Activated CD4-positive, alpha-beta T cell treated with anti-CD3 and anti-CD28 coated beads for 48 hours (primary cell): ENCODE measurements at regions not wholly inside any gene's neighbourhood (a gene's known extent, or its start where the extent isn't known, plus 50 kb on each side); places are given as distances from the start of the nearest gene placed in this dataset.

Experiments
- DNase-seq: peaks from one replicate; pipeline ENCODE4 v3.0.0-alpha.2; 2020

GRCh38 chr20:40809361-40809760, 120.3 kb upstream of the MAFB start:
- no peak for DNase-seq

- DNase-seq, result no peak
Measured at GRCh38 chr20:40810332-40811000, 121.4 kb upstream of the MAFB start.

DNA sequence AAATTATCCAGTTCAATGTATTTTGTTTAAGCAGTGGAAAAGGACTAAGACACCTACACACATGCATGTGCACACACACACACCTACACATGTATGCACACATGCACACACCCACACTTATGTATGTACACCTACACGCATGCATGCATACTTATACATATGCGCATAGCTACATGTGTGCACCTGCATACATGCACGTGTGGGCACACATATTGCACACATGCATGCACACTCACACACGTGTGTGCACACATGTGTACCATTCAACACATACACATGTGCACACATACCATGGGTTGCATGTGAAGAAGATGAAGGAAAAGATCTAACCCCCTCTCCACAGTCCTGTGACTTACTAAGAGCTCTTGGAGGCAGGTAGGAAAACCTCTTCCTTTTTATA, 122.0 kb upstream of the MAFB start:
- DNase-seq, result no peak

- no peak for DNase-seq
Measured at GRCh38 chr20:40811660-40812414, 122.8 kb upstream of the MAFB start.

- no peak for DNase-seq
Measured at GRCh38 chr20:40812415-40812925, 123.4 kb upstream of the MAFB start.

DNA sequence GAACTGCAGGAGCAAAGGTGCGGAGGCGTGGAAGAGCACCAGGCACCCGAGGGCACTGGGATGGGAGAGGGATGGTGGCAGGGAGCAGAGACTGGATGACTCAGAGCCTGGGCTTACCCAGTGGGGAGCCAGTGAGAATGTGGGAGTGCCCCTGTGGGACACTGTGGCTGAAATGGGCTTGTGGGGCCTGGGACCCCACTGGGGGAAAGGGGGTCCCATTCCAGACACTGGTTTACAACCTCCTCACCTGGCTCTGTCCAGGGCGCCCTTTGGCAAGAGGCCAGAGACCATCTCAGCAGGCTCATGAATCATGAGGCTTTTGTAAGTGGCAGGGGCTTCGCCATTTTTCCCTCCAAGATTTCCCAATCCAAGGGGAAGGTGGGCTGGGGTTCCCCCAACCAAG, 124.0 kb upstream of the MAFB start:
- no peak for DNase-seq

- no peak for DNase-seq
Measured at GRCh38 chr20:40813708-40814630, 124.9 kb upstream of the MAFB start.

GRCh38 chr20:40814631-40814960, 125.6 kb upstream of the MAFB start:
- no peak for DNase-seq

- DNase-seq, result no peak
Measured at GRCh38 chr20:40815156-40816038, 126.4 kb upstream of the MAFB start.

- no peak for DNase-seq
Measured at GRCh38 chr20:40816039-40816352, 127.0 kb upstream of the MAFB start.

DNA sequence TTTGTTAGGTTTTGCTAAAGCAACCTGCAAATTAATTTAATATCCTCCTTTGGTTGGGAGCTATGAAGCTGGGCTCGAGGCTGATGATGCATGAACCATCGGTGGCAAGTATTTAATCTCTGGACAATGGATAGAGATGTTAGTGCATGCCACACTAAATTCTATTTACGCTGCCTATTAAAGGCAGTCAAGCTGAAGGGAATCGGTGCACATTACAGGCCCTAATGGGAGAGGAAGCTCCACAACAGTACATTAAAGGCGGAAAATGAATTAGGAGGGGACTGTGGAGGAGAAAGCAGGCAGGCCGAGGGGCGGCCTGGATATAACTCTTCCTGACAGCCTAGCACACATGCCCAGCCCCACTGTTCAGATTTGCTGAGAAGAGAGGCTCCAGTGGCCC, 132.4 kb upstream of the MAFB start:
- no peak for DNase-seq

GRCh38 chr20:40826699-40827098, 137.7 kb upstream of the MAFB start:
- DNase-seq, result no peak

GRCh38 chr20:40835321-40835720, 146.3 kb upstream of the MAFB start:
- no peak for DNase-seq

DNA sequence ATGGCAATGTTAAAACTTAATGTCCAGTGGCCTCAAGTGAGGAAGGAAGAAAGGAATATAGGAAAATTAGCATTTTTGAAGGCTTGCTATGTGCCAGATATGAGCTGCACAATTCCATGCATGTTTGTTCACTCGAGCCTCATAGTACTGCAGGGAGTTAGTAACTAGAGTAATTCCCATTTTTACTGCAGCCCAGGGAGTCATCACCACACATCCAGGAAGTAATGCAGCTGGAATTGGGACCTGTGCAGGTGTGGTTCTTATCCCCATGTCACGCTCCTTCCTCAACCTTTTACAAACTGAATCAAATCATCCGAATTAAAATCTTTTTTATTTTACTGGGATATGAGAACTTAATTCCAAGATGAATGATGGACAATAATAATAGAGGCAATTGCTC, 149.5 kb upstream of the MAFB start:
- no peak for DNase-seq

GRCh38 chr20:40843251-40843650, 154.2 kb upstream of the MAFB start:
- DNase-seq, result no peak

GRCh38 chr20:40844332-40844731, 155.3 kb upstream of the MAFB start:
- DNase-seq, result no peak

DNA sequence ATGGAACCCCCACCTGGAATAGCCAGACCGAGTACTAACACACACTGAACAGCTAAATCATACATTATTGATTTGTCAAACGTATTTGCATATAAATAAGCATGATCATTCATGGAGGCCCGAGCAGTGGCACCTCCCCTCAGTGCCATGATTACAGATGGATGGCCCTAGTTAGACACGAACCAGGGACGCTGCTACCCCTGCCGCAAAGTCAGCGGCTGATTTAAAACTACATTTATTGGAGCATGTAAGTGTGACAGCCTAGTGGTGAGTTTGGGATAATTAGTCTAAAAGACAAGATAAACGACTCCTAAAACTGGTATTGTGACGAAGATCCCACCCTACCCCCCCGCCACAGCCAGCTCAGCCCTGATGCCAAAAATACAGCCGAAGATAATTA, 159.1 kb upstream of the MAFB start:
- DNase-seq, result no peak

DNA sequence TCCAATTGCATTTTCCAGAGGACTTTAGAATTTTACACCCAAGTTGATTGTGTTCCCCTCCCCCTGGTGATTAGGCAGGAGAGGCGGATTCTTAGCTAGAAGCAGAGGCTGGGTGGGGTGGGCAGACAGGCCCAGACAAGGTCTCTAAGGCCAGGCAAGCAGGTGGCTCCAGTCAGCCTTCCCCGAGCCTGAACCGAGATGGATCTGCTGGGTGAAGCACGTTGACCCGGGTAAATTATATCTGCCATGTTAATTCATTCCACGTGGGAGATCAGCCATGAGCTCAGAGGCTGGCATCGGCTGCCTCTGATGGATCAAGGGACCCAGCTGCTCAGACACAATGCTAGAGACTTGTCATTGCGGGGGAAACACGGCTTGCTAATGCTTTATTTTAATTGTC, 159.5 kb upstream of the MAFB start:
- no peak for DNase-seq

GRCh38 chr20:40849456-40849855, 160.4 kb upstream of the MAFB start:
- no peak for DNase-seq

GRCh38 chr20:40851051-40851450, 162.0 kb upstream of the MAFB start:
- DNase-seq, result no peak

DNA sequence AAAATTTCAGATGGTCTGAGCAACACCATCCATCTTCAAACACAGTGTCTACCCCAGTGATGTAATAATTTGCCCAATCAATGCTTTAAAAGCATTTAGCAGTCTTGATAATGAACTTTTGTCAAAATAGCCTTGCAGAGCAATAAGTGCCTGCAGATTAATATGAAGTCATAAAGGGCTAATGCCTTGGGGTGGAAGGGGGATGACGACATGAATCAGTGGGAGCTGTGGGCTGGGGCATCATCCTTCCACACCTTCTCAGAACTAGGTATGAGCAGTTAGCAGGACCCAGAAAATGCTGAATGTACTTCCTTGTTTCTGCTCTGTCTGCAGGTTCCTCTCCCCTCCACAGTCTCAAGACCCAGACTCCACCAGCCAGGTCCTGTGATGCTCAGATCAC, 166.2 kb upstream of the MAFB start:
- DNase-seq, result no peak

DNA sequence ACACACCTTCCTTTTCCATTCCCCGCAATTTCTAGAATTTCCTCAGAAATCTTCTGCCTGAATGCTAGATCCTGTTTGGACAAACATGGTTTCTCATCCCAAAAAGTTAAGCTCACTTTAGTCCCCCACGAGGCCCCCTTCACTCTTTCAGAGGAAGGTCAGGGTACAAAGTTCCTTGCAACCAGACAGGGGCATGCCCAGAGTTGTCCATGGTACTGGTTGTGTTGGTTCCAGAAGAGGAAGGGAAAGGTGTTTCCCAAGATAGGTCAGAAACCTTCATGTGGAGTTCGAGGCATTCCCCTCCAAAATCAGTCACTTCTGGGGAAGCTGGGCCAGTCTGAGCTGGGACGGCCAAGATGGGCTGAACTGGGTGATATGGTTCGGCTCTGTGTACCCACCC, 167.6 kb upstream of the MAFB start:
- DNase-seq, result no peak

DNA sequence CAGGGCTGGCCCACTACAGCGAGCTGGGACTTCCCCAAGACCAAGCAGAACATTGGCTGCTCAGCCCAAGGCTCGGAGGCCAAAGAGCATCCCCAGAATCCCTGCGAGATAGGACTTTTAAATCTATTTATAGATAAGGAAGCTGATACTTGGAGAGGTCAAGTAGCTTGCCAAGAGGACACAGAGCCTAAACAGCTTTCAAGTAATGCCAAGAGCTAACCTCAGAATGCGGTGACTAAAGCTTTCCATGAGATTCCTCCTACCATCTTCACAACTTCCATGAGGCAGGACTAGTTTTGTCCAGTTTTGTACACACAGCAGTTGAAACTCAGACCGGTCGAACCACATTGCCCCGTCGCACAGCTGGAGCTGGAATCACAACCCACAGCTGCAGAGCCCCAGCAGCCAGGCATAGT, 168.1 kb upstream of the TOP1 start:
- DNase-seq, result no peak
